ENCODE measurements at regions not wholly inside any gene's neighbourhood (a gene's known extent, or its start where the extent isn't known, plus 50 kb on each side); places are given as distances from the start of the nearest gene placed in this dataset.

DNA sequence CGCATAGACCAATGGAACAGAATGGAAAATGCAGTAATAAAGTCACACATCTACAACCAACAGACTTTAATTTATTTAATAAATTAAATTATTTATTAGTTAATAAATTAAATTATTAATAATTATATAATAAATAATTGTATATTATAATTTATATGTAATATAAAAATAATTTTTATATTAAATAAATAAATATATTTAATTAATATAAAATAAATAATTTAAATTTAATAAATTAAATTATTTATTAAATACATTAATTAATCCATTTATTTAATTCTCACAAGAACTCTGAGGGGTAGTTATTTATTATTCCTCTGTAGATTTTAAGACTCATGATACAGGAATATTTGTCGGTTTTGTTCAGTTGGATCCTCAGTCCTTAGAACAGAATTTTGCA lies 176.1 kb upstream of the ADAMTS19 start:
- TF ChIP-seq, protein P1, sequence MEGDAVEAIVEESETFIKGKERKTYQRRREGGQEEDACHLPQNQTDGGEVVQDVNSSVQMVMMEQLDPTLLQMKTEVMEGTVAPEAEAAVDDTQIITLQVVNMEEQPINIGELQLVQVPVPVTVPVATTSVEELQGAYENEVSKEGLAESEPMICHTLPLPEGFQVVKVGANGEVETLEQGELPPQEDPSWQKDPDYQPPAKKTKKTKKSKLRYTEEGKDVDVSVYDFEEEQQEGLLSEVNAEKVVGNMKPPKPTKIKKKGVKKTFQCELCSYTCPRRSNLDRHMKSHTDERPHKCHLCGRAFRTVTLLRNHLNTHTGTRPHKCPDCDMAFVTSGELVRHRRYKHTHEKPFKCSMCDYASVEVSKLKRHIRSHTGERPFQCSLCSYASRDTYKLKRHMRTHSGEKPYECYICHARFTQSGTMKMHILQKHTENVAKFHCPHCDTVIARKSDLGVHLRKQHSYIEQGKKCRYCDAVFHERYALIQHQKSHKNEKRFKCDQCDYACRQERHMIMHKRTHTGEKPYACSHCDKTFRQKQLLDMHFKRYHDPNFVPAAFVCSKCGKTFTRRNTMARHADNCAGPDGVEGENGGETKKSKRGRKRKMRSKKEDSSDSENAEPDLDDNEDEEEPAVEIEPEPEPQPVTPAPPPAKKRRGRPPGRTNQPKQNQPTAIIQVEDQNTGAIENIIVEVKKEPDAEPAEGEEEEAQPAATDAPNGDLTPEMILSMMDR (IDR thresholded peaks at IDR 0.05): no peak
- TF ChIP-seq POLR2AphosphoS5 (IDR thresholded peaks at IDR 0.05): no peak
